ENCODE measurements at regions not wholly inside any gene's neighbourhood (a gene's known extent, or its start where the extent isn't known, plus 50 kb on each side); places are given as distances from the start of the nearest gene placed in this dataset.

DNA sequence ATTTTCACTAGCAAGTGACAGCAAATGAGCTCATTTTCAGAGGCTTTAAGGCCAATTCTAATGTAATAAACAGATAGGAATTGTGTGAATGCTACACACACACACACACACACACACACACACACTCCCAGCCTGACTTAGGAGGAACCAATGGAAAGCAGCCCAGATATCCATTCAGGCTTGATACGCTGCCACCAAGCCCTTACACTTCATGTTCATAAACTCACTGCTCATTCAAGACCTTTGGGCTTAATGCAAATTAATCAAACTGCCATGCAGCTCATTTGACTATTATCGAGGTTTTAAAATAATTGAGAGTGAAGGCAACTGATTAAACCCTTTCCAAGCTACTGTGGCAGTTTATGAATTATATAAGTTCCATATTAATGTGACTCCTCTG, 298.9 kb upstream of the NCKAP5 start:
- no peak overlapping the region for H2AFZ ChIP-seq (ENCODE audit: low read length)
- H2BK120ac ChIP-seq (replicated peaks; ENCODE audit: low read depth, low read length) = no peak overlapping the region
- H3K79me2 ChIP-seq (ENCODE audit: control insufficient read depth in 1 of 2, insufficient read depth in 2 of 2, low read length in 2 of 2) = no peaks in the 10 kb centered on the region
- no peak overlapping the region for H2BK15ac ChIP-seq (ENCODE audit: low read length)
- no peak overlapping the region for H3K23ac ChIP-seq (ENCODE audit: insufficient read length)
- H3K4ac ChIP-seq (replicated peaks; ENCODE audit: insufficient read length, low read depth, low read length) = no peak overlapping the region
- ChIA-PET POLR2A (ENCODE audit: partially characterized antibody) (no interaction called here), CTCF (ENCODE audit: partially characterized antibody) (interaction anchor here (0.6 to 1.0 kb wide), 2 partner anchors 17 to 20 kb away, joined by 3 read pairs; no protein-coding TSS in a partner anchor)
- H3K18ac ChIP-seq (ENCODE audit: extremely low read depth, low read length) = no peak overlapping the region
- H3K27me3 ChIP-seq (replicated peaks in 1 of 4; ENCODE audit: control insufficient read depth in 3 of 4, extremely low read depth in 1 of 4, insufficient read depth in 3 of 4, low read length in 3 of 4) = no peaks in the 10 kb centered on the region
- H4K91ac ChIP-seq (replicated peaks; ENCODE audit: insufficient read length, low read length) = no peak overlapping the region
- FAIRE-seq (no peak), DNase-seq (ENCODE audit: low read depth in 1 of 2, low spot score in 2 of 2) (no peak)
- no peak overlapping the region for H2BK12ac ChIP-seq (ENCODE audit: low read depth, low read length)
- H3K4me1 ChIP-seq (replicated peaks in 1 of 4; ENCODE audit: control insufficient read depth in 3 of 4, insufficient read depth in 4 of 4, low read length in 3 of 4) = no peaks in the 10 kb centered on the region
- H4K20me1 ChIP-seq (replicated peaks in 1 of 2; ENCODE audit: control insufficient read depth in 1 of 2, insufficient read depth in 2 of 2, low read length in 2 of 2) = no peaks in the 10 kb centered on the region
- H3K23me2 ChIP-seq (ENCODE audit: low read depth, low read length) = no peaks in the 10 kb centered on the region
- WGBS, 2 experiments (ENCODE audit: extremely low coverage in 1 of 2, insufficient coverage in 1 of 2, insufficient read length in 1 of 2, insufficient replicate concordance in 2 of 2, low coverage in 1 of 2, low lambda C conversion rate in 2 of 2, missing lambda C conversion rate in 1 of 2) = 91% methylated on average over 2 of the region's 2 CpGs; no CpG with 5 or more reads in 1 of the 2 experiments
- no peak overlapping the region for H2BK20ac ChIP-seq (ENCODE audit: low read length)
- no peak overlapping the region for H3K56ac ChIP-seq (replicated peaks; ENCODE audit: insufficient read length, low read depth, low read length)
- no peak overlapping the region for H2BK5ac ChIP-seq (ENCODE audit: low read depth, low read length)
- H3K9me3 ChIP-seq (ENCODE audit: insufficient read depth in 2 of 2, low read depth in 1 of 2, low read length in 1 of 2) = no peaks in the 10 kb centered on the region; a peak in 1 of 4 replicates
- no peak overlapping the region for H4K8ac ChIP-seq (ENCODE audit: extremely low read depth, insufficient read depth, low read length)
- H3K4me3 ChIP-seq (ENCODE audit: extremely low read depth in 1 of 4, insufficient read depth in 2 of 4, low read depth in 3 of 4, low read length in 4 of 4) = no peak overlapping the region
- H3K9ac ChIP-seq (replicated peaks in 1 of 4; ENCODE audit: extremely low read depth in 1 of 4, low read depth in 3 of 4, low read length in 3 of 4) = no peak overlapping the region
- H4K5ac ChIP-seq (ENCODE audit: insufficient read length, low read depth, low read length) = no peak overlapping the region
- H3K79me1 ChIP-seq (ENCODE audit: low read depth, low read length) = no peaks in the 10 kb centered on the region
- no peaks in the 10 kb centered on the region for H3K36me3 ChIP-seq (ENCODE audit: control insufficient read depth in 2 of 4, insufficient read depth in 4 of 4, low read length in 3 of 4)
- H2AK5ac ChIP-seq (ENCODE audit: low read depth, low read length) = no peak overlapping the region
- H3K27ac ChIP-seq (ENCODE audit: low read depth, low read length) = no peak overlapping the region
- no peak overlapping the region for H3K4me2 ChIP-seq (ENCODE audit: insufficient read depth in 1 of 2, low read depth in 2 of 2, low read length in 2 of 2)
- H3K14ac ChIP-seq (ENCODE audit: insufficient read length) = no peak overlapping the region
- TF ChIP-seq TAF7 (optimal IDR thresholded peaks at IDR 0.05; ENCODE audit: borderline replicate concordance, low read depth, low read length) (no peak), KDM5A (IDR thresholded peaks at IDR 0.05; ENCODE audit: low read length) (no peak), TAF1 (IDR thresholded peaks at IDR 0.05; ENCODE audit: low read depth, low read length) (no peak), RXRA (IDR thresholded peaks at IDR 0.05; ENCODE audit: insufficient read depth, low read depth, low read length) (no peak), HDAC2 (IDR thresholded peaks at IDR 0.05; ENCODE audit: borderline replicate concordance in 1 of 2, low read depth in 2 of 2, low read length in 2 of 2) (no peak), NRF1 (IDR thresholded peaks at IDR 0.05; ENCODE audit: low read depth, low read length) (no peak), SIN3A (conservative IDR thresholded peaks at IDR 0.05 in 1 of 2, IDR thresholded peaks at IDR 0.05 in 1 of 2; ENCODE audit: low read depth in 1 of 2, low read length in 2 of 2) (no peak), TEAD4 (IDR thresholded peaks at IDR 0.05; ENCODE audit: low read depth, low read length) (no peak), EP300 (IDR thresholded peaks at IDR 0.05; ENCODE audit: borderline replicate concordance in 1 of 2, low read depth in 2 of 2, low read length in 2 of 2) (no peak), YY1 (IDR thresholded peaks at IDR 0.05; ENCODE audit: low read depth, low read length) (no peak), SP2 (IDR thresholded peaks at IDR 0.05; ENCODE audit: low read length) (no peak), JUND (IDR thresholded peaks at IDR 0.05; ENCODE audit: low read length) (no peak), ASH2L (IDR thresholded peaks at IDR 0.05; ENCODE audit: low read length) (no peak), SUZ12 (IDR thresholded peaks at IDR 0.05; ENCODE audit: low read length) (no peak), JUN (IDR thresholded peaks at IDR 0.05; ENCODE audit: low read depth, low read length) (no peak)

Data from H1 (cell line).